ENCODE measurements at regions not wholly inside any gene's neighbourhood (a gene's known extent, or its start where the extent isn't known, plus 50 kb on each side); places are given as distances from the start of the nearest gene placed in this dataset.

- Histone ChIP-seq H3K27me3 (ENCODE audit: control insufficient read depth in 2 of 2, insufficient read depth in 2 of 2, low read length in 2 of 2) (no peaks in the 10 kb centered on the region), H3K9ac (ENCODE audit: low read depth in 1 of 2, low read length in 2 of 2) (no peak overlapping the region), H3K9me3 (ENCODE audit: control insufficient read depth in 2 of 2, low read length in 2 of 2) (no peaks in the 10 kb centered on the region), H3K4me1 (ENCODE audit: control insufficient read depth in 2 of 2, insufficient read depth in 2 of 2, low read length in 2 of 2) (peaks cover 9 to 11% of the 10 kb centered on the region in 2 donors), H3K4me3 (ENCODE audit: low read length in 2 of 2) (no peak overlapping the region), H3K27ac (ENCODE audit: low read depth in 2 of 2, low read length in 2 of 2) (no peak overlapping the region), H3K36me3 (ENCODE audit: control insufficient read depth in 2 of 2, insufficient read depth in 2 of 2, low read length in 2 of 2) (no peaks in the 10 kb centered on the region)
Observed at GRCh38 chr11:35088226-35088625, 50.7 kb upstream of the CD44 start.

- H3K9me3 ChIP-seq (ENCODE audit: control insufficient read depth in 2 of 2, low read length in 2 of 2), result no peaks in the 10 kb centered on the region
- no peaks in the 10 kb centered on the region for H3K27me3 ChIP-seq (ENCODE audit: control insufficient read depth in 2 of 2, insufficient read depth in 2 of 2, low read length in 2 of 2)
- no peak overlapping the region for H3K27ac ChIP-seq (ENCODE audit: low read depth in 2 of 2, low read length in 2 of 2)
- H3K4me1 ChIP-seq (ENCODE audit: control insufficient read depth in 2 of 2, insufficient read depth in 2 of 2, low read length in 2 of 2), result peaks cover 5 to 9% of the 10 kb centered on the region in 2 donors
- H3K9ac ChIP-seq (ENCODE audit: low read depth in 1 of 2, low read length in 2 of 2), result no peak overlapping the region
- H3K4me3 ChIP-seq (ENCODE audit: low read length in 2 of 2), result no peak overlapping the region
- no peaks in the 10 kb centered on the region for H3K36me3 ChIP-seq (ENCODE audit: control insufficient read depth in 2 of 2, insufficient read depth in 2 of 2, low read length in 2 of 2)
Observed at GRCh38 chr11:35088676-35089075, 50.3 kb upstream of the CD44 start.

All from mucosa of rectum (tissue), 2 donors.